A673 (cell line): ENCODE measurements at regions not wholly inside any gene's neighbourhood (a gene's known extent, or its start where the extent isn't known, plus 50 kb on each side); places are given as distances from the start of the nearest gene placed in this dataset.

Experiments used
- BruUV-seq: library from RNA; stranded (reverse); fragments of 400-500 nt; replicated peaks from 2 replicates; lab custom pipeline; 2021; lab: Mats Ljungman, UMichigan
- CTCF ChIA-PET: fragments of 300-600 bp; sonication (Branson Sonifier 250); formaldehyde crosslinking; loops from one replicate; lab custom pipeline; 2022; ENCODE audit warnings: antibody characterized with exemption; lab: Charles Lee
- POLR2A ChIA-PET: fragments of 300-600 bp; sonication (Branson Sonifier 250); formaldehyde crosslinking; loops from one replicate; lab custom pipeline; 2022; ENCODE audit warnings: antibody characterized with exemption; ENCODE audit not compliant: low non-redundant PET; lab: Charles Lee
- DNase-seq: peaks from one replicate; pipeline ENCODE4 v3.0.0-alpha.2; 2015; ENCODE audit warnings: low spot score
- H3K27ac ChIP-seq: fragments of 200-600 bp; sonication (generic); 2 replicates; pipeline ENCODE4 v1.5.1; 2016; ENCODE audit warnings: mixed run types, low read depth, mild to moderate bottlenecking, mixed read lengths, antibody characterized with exemption, low read length; ENCODE audit not compliant: poor library complexity, severe bottlenecking
- H3K27me3 ChIP-seq: fragments of 200-600 bp; sonication (generic); replicated peaks from 2 replicates; pipeline ENCODE4 v1.6.1; 2017; ENCODE audit warnings: mixed run types, low read depth, mild to moderate bottlenecking, mixed read lengths, antibody characterized with exemption, low read length; ENCODE audit not compliant: insufficient read depth, poor library complexity
- H3K36me3 ChIP-seq: fragments of 200-600 bp; sonication (generic); 2 replicates; pipeline ENCODE4 v1.6.1; 2016; ENCODE audit warnings: mixed run types, mild to moderate bottlenecking, mixed read lengths, antibody characterized with exemption, low read length; ENCODE audit not compliant: insufficient read depth, poor library complexity, severe bottlenecking
- H3K4me1 ChIP-seq: fragments of 200-600 bp; sonication (generic); 2 replicates; pipeline ENCODE4 v1.6.1; 2017; ENCODE audit warnings: mixed run types, mild to moderate bottlenecking, mixed read lengths, antibody characterized with exemption, low read length; ENCODE audit not compliant: insufficient read depth, poor library complexity, severe bottlenecking
- H3K4me3 ChIP-seq: fragments of 200-600 bp; sonication (generic); 2 replicates; pipeline ENCODE4 v1.5.1; 2016; ENCODE audit warnings: low read depth, mixed run types, mild to moderate bottlenecking, mixed read lengths, low read length; ENCODE audit not compliant: poor library complexity, severe bottlenecking
- H3K9me3 ChIP-seq: fragments of 200-600 bp; sonication (generic); 2 replicates; pipeline ENCODE4 v1.6.1; 2016; ENCODE audit warnings: mixed run types, low read depth, mild to moderate bottlenecking, mixed read lengths, antibody characterized with exemption, low read length; ENCODE audit not compliant: poor library complexity, severe bottlenecking
- EZH2 ChIP-seq: fragments of 200-600 bp; sonication (generic); IDR thresholded peaks from 2 replicates; pipeline ENCODE4 v1.6.1; 2017; ENCODE audit warnings: borderline replicate concordance, low read depth, mild to moderate bottlenecking, mixed read lengths, antibody characterized with exemption, low read length; ENCODE audit not compliant: poor library complexity, severe bottlenecking
- intact Hi-C: fragments of 100-400 bp; cut with micrococcal nuclease; formaldehyde crosslinking; loops from one replicate; pipeline ENCODE4 v1.10.0; 2022; ENCODE audit not compliant: unreplicated experiment
- TF ChIP-seq, protein P1 (sequence below): fragments of 300-800, 200-600 bp; sonication (generic); conservative IDR thresholded peaks from 2 replicates; pipeline ENCODE4 v1.5.1; 2017; ENCODE audit warnings: low read depth, mild to moderate bottlenecking, antibody characterized with exemption, low read length, moderate library complexity, mixed read lengths

DNA sequence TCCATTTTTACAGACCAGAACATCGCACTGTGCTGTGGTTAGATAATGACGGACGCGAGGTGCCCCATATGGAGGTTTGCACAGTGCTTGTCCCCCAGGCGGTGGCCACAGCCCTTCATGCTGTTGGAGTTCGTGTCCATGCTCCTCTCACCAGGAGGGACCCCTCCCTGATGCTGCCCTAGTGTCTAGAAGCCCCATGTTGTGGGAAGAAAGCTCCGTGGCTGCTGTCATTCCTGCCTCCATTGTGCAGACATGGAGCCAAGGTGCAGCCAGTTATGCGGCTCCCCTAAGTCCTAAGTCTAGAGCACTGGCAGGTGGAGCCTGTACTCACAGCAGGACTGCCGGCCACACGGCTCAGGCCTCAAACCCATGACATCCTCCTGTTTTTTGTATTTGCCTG, 464.9 kb downstream of the EIPR1 start:
- ChIA-PET POLR2A (no interaction called here), CTCF (no interaction called here)
- no TSS peak for BruUV-seq

DNA sequence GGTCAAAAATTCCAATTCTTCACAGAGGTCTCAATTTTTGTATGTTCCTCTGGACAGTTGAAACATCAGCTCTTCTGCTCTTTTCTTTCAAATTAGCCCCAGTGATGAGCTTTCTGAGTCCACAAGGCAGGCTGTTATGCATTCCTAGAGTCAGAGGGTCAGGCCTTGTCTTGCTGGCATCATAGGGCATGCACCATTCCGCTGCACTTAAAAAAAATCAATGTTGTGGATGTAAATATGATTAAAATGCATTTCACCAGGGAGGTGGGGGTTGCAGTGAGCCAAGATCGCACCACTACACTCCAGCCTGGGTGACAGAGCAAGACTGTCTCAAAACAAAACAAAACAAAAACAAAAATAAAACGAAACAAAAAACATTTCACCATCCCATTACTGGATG, 465.3 kb downstream of the EIPR1 start:
- H3K36me3 ChIP-seq: no peaks in the 10 kb centered on the region
- TF ChIP-seq, protein P1, sequence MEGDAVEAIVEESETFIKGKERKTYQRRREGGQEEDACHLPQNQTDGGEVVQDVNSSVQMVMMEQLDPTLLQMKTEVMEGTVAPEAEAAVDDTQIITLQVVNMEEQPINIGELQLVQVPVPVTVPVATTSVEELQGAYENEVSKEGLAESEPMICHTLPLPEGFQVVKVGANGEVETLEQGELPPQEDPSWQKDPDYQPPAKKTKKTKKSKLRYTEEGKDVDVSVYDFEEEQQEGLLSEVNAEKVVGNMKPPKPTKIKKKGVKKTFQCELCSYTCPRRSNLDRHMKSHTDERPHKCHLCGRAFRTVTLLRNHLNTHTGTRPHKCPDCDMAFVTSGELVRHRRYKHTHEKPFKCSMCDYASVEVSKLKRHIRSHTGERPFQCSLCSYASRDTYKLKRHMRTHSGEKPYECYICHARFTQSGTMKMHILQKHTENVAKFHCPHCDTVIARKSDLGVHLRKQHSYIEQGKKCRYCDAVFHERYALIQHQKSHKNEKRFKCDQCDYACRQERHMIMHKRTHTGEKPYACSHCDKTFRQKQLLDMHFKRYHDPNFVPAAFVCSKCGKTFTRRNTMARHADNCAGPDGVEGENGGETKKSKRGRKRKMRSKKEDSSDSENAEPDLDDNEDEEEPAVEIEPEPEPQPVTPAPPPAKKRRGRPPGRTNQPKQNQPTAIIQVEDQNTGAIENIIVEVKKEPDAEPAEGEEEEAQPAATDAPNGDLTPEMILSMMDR: no peak
- no peak overlapping the region for H3K27ac ChIP-seq
- CTCF ChIA-PET: no interaction called here
- DNase-seq: no peak
- no peaks in the 10 kb centered on the region for H3K4me1 ChIP-seq
- H3K27me3 ChIP-seq: no peaks in the 10 kb centered on the region
- H3K9me3 ChIP-seq: no peaks in the 10 kb centered on the region
- POLR2A ChIA-PET: no interaction called here
- BruUV-seq: no TSS peak
- no peak overlapping the region for H3K4me3 ChIP-seq
- intact Hi-C loops: no loop called here

More for the DNA sequence above, 464.9 kb downstream of the EIPR1 start:
- H3K36me3 ChIP-seq: no peaks in the 10 kb centered on the region
- H3K27me3 ChIP-seq: no peaks in the 10 kb centered on the region
- H3K4me3 ChIP-seq: no peak overlapping the region
- H3K4me1 ChIP-seq: no peaks in the 10 kb centered on the region
- H3K27ac ChIP-seq: no peak overlapping the region
- DNase-seq: no peak
- intact Hi-C loops: no loop called here
- TF ChIP-seq EZH2: no peak
- TF ChIP-seq, protein P1: no peak
- H3K9me3 ChIP-seq: no peaks in the 10 kb centered on the region

DNA sequence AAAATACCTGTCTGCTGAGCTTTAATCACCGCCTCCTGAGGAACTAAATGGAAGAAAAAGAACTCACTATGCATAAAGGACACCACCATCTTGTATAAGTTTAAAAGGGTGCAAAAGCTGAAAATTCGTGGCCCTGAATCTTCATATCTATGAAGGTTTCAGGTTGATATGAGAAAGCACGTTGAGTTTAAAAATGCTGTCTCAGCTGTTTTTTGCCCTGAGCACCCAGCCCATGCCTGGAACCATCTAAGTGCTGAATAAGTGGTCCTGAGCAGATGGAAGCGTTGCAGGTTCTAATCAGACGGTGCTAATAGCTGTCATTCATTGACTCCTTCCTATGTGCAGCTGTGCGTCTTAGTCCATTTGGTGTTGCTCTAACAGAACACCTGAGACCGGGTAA, 467.4 kb downstream of the EIPR1 start:
- no peak for DNase-seq
- no TSS peak for BruUV-seq
- H3K36me3 ChIP-seq: no peaks in the 10 kb centered on the region
- H3K4me3 ChIP-seq: no peak overlapping the region
- POLR2A ChIA-PET: no interaction called here
- intact Hi-C loops: no loop called here
- H3K9me3 ChIP-seq: no peaks in the 10 kb centered on the region
- H3K27ac ChIP-seq: no peak overlapping the region
- H3K27me3 ChIP-seq: no peaks in the 10 kb centered on the region
- no peak for TF ChIP-seq EZH2
- TF ChIP-seq, protein P1: no peak
- no peaks in the 10 kb centered on the region for H3K4me1 ChIP-seq
- CTCF ChIA-PET: no interaction called here
